ENCODE measurements at regions not wholly inside any gene's neighbourhood (a gene's known extent, or its start where the extent isn't known, plus 50 kb on each side); places are given as distances from the start of the nearest gene placed in this dataset.

- H3K27me3 Mint-ChIP-seq (ENCODE audit: unreplicated experiment) = peaks cover 9% of the 10 kb centered on the region
- no peak for DNase-seq (ENCODE audit: low spot score)
- no peak overlapping the region for H3K27ac Mint-ChIP-seq (ENCODE audit: unreplicated experiment)
- H3K9me3 Mint-ChIP-seq (ENCODE audit: unreplicated experiment) = no peaks in the 10 kb centered on the region
- no peaks in the 10 kb centered on the region for H3K36me3 Mint-ChIP-seq (ENCODE audit: low read depth, unreplicated experiment)
- no peak for TF ChIP-seq CTCF (IDR thresholded peaks at IDR 0.05; ENCODE audit: unreplicated experiment)
- no peaks in the 10 kb centered on the region for H3K4me1 Mint-ChIP-seq (ENCODE audit: unreplicated experiment)
- H3K4me3 Mint-ChIP-seq (ENCODE audit: unreplicated experiment) = no peak overlapping the region
Observed at GRCh38 chr16:85261204-85261603, 148.9 kb upstream of the CIBAR2 start.

GRCh38 chr16:85261657-85262557 lies 149.6 kb upstream of the CIBAR2 start:
- Mint-ChIP-seq H3K4me3 (ENCODE audit: unreplicated experiment) (no peak overlapping the region), H3K9me3 (ENCODE audit: unreplicated experiment) (no peaks in the 10 kb centered on the region), H3K36me3 (ENCODE audit: low read depth, unreplicated experiment) (no peaks in the 10 kb centered on the region), H3K27ac (ENCODE audit: unreplicated experiment) (no peak overlapping the region), H3K4me1 (ENCODE audit: unreplicated experiment) (no peaks in the 10 kb centered on the region), H3K27me3 (ENCODE audit: unreplicated experiment) (peaks cover 9% of the 10 kb centered on the region)
- no peak for TF ChIP-seq CTCF (IDR thresholded peaks at IDR 0.05; ENCODE audit: unreplicated experiment)
- no peak for DNase-seq (ENCODE audit: low spot score)

- Mint-ChIP-seq H3K27ac (ENCODE audit: unreplicated experiment) (no peak overlapping the region), H3K4me3 (ENCODE audit: unreplicated experiment) (no peak overlapping the region), H3K4me1 (ENCODE audit: unreplicated experiment) (no peaks in the 10 kb centered on the region), H3K36me3 (ENCODE audit: low read depth, unreplicated experiment) (no peaks in the 10 kb centered on the region), H3K9me3 (ENCODE audit: unreplicated experiment) (no peaks in the 10 kb centered on the region), H3K27me3 (ENCODE audit: unreplicated experiment) (peaks cover 9% of the 10 kb centered on the region)
- no peak for TF ChIP-seq CTCF (IDR thresholded peaks at IDR 0.05; ENCODE audit: unreplicated experiment)
- DNase-seq (ENCODE audit: low spot score) = no peak
Observed at GRCh38 chr16:85262558-85263238, 150.4 kb upstream of the CIBAR2 start.

- peaks cover 9% of the 10 kb centered on the region for H3K27me3 Mint-ChIP-seq (ENCODE audit: unreplicated experiment)
- no peaks in the 10 kb centered on the region for H3K4me1 Mint-ChIP-seq (ENCODE audit: unreplicated experiment)
- TF ChIP-seq CTCF (IDR thresholded peaks at IDR 0.05; ENCODE audit: unreplicated experiment) = no peak
- H3K36me3 Mint-ChIP-seq (ENCODE audit: low read depth, unreplicated experiment) = no peaks in the 10 kb centered on the region
- no peak overlapping the region for H3K27ac Mint-ChIP-seq (ENCODE audit: unreplicated experiment)
- H3K9me3 Mint-ChIP-seq (ENCODE audit: unreplicated experiment) = no peaks in the 10 kb centered on the region
- DNase-seq (ENCODE audit: low spot score) = no peak
- no peak overlapping the region for H3K4me3 Mint-ChIP-seq (ENCODE audit: unreplicated experiment)
Observed at GRCh38 chr16:85263239-85263585, 150.9 kb upstream of the CIBAR2 start.

- peaks cover 9% of the 10 kb centered on the region for H3K27me3 Mint-ChIP-seq (ENCODE audit: unreplicated experiment)
- H3K36me3 Mint-ChIP-seq (ENCODE audit: low read depth, unreplicated experiment) = no peaks in the 10 kb centered on the region
- no peak for DNase-seq (ENCODE audit: low spot score)
- no peak for TF ChIP-seq CTCF (IDR thresholded peaks at IDR 0.05; ENCODE audit: unreplicated experiment)
- H3K27ac Mint-ChIP-seq (ENCODE audit: unreplicated experiment) = no peak overlapping the region
- H3K9me3 Mint-ChIP-seq (ENCODE audit: unreplicated experiment) = no peaks in the 10 kb centered on the region
- peaks cover 6% of the 10 kb centered on the region for H3K4me1 Mint-ChIP-seq (ENCODE audit: unreplicated experiment)
- H3K4me3 Mint-ChIP-seq (ENCODE audit: unreplicated experiment) = no peak overlapping the region
Observed at GRCh38 chr16:85264752-85265151, 152.5 kb upstream of the CIBAR2 start.

Measured in endothelial cell (in vitro differentiated cells).